RWPE1 (cell line): ENCODE measurements at regions not wholly inside any gene's neighbourhood (a gene's known extent, or its start where the extent isn't known, plus 50 kb on each side); places are given as distances from the start of the nearest gene placed in this dataset.

ENCODE experiments used
- CTCF ChIA-PET: fragments of 350-600 bp; sonication (Branson Sonifier 250); formaldehyde crosslinking; extraction: SDS; loops from one replicate; lab custom pipeline; 2021; lab: Yijun Ruan, JAX
- POLR2A ChIA-PET: fragments of 400-600 bp; formaldehyde crosslinking; extraction: SDS; loops from one replicate; lab custom pipeline; 2020; ENCODE audit warnings: antibody characterized with exemption; ENCODE audit not compliant: low non-redundant PET; lab: Yijun Ruan, JAX
- DNase-seq: peaks from one replicate; pipeline ENCODE4 v3.0.0; 2012; ENCODE audit warnings: low spot score
- H3K27ac ChIP-seq: fragments of 450-650 bp; 2 replicates; pipeline ENCODE4 v1.5.1; 2017
- TF ChIP-seq, protein P1 (sequence below): fragments of 450-650 bp; conservative IDR thresholded peaks from 2 replicates; pipeline ENCODE4 v1.5.1; 2017; ENCODE audit warnings: low read depth, mild to moderate bottlenecking

DNA sequence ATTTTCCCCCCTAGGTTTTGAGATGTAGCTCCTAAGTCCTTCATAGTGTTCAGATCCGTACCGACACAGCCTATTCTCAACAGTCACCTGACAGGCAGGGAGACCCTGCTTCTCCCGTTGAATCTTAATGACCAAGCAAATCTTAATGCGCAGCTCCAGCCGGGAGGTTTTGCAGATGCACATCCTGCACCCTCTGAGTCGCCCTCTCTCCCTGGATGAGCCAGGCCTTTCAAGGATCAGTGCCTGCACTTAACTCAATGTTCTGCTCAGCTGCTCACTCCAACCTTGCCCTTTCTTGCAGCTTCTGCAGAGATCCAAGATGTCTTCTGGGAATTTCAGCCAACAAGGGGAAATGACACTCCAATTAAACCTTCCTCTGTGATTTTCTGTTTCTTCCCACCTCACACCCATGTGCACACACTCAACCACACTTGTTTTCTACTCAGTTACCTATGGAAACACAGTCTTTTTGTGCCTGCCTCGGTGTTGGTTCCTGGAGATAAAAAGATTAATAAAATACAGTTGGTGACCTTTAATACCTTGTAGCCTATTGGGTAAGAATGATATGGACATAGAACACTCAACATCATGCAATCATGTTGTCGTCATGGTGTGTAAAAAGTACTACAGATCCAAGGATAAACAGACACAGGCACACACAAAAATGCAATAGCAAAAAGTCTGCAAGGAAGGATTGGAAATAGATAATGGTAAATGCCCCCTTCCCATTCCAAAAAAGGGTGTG lies 76.9 kb upstream of the DYNLRB2 start:
- DNase-seq, result no peak
- TF ChIP-seq, protein P1, sequence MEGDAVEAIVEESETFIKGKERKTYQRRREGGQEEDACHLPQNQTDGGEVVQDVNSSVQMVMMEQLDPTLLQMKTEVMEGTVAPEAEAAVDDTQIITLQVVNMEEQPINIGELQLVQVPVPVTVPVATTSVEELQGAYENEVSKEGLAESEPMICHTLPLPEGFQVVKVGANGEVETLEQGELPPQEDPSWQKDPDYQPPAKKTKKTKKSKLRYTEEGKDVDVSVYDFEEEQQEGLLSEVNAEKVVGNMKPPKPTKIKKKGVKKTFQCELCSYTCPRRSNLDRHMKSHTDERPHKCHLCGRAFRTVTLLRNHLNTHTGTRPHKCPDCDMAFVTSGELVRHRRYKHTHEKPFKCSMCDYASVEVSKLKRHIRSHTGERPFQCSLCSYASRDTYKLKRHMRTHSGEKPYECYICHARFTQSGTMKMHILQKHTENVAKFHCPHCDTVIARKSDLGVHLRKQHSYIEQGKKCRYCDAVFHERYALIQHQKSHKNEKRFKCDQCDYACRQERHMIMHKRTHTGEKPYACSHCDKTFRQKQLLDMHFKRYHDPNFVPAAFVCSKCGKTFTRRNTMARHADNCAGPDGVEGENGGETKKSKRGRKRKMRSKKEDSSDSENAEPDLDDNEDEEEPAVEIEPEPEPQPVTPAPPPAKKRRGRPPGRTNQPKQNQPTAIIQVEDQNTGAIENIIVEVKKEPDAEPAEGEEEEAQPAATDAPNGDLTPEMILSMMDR, result no peak
- CTCF ChIA-PET, result no interaction called here
- no peak overlapping the region for H3K27ac ChIP-seq
- POLR2A ChIA-PET, result no interaction called here

DNA sequence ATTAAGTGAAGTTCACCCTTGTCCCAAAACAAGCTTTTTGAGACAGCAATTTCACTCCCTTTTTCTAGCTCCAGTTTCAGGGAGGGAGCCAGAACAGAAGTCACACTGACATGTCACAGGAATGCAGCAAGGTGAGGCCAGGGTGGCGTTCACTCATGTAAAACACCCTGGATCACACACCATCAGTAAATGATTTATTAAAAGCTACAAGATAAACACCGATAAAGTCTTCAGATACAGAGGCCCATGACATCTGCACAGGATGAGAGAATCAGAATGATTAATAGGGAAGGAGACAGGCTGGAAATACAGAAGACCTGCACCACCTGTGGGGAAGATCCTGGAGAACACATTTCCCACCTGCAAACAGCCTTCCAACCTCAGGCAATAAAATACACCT lies 77.5 kb upstream of the DYNLRB2 start:
- CTCF ChIA-PET, result no interaction called here
- TF ChIP-seq, protein P1, result no peak

GRCh38 chr16:80462917-80463316 lies 77.9 kb upstream of the DYNLRB2 start:
- ChIA-PET POLR2A (no interaction called here), CTCF (no interaction called here)
- H3K27ac ChIP-seq, result no peak overlapping the region
- DNase-seq, result no peak
- TF ChIP-seq, protein P1, result no peak

More for the DNA sequence above, 77.5 kb upstream of the DYNLRB2 start:
- DNase-seq, result no peak
- POLR2A ChIA-PET, result no interaction called here
- no peak overlapping the region for H3K27ac ChIP-seq

- CTCF ChIA-PET, result interaction anchor here (0.6 kb wide), 1 partner anchor 12 kb away, joined by 4 read pairs; no protein-coding TSS in a partner anchor
- no peak for DNase-seq
- no peak overlapping the region for H3K27ac ChIP-seq
- TF ChIP-seq, protein P1, result no peak
- POLR2A ChIA-PET, result no interaction called here
Observed at GRCh38 chr16:80460988-80461387, 79.8 kb upstream of the DYNLRB2 start.

DNA sequence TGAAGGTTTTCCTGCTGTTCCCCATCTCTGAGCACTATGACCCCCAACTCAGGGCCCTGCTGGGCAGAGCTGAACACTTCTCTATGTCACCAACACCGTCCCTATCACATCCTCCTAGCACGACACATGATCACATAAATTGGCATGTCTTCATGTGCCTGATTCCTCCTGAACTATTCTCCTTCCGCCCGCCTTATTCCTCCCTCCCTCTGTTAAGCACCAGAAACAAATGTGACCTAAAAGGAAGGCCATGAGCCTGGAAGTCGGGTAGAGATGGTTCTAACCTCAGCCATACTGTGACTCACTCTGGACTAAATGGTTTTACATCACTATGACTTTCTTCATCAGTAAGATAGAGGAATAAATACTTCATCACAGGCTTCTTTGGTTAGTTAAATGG lies 80.8 kb upstream of the DYNLRB2 start:
- POLR2A ChIA-PET, result no interaction called here
- TF ChIP-seq, protein P1, result no peak
- CTCF ChIA-PET, result no interaction called here
- no peak overlapping the region for H3K27ac ChIP-seq
- DNase-seq, result no peak

- CTCF ChIA-PET, result no interaction called here
- no peak for DNase-seq
- TF ChIP-seq, protein P1, result no peak
- H3K27ac ChIP-seq, result no peak overlapping the region
- POLR2A ChIA-PET, result no interaction called here
Observed at GRCh38 chr16:80459331-80459777, 81.4 kb upstream of the DYNLRB2 start.
